ENCODE measurements at regions not wholly inside any gene's neighbourhood (a gene's known extent, or its start where the extent isn't known, plus 50 kb on each side); places are given as distances from the start of the nearest gene placed in this dataset.
A peak's percentile ranks its signal among the peaks of the same experiment; 100 is the strongest.

GRCh38 chr3:56983427-56983826, 77.0 kb upstream of the SPATA12 start:
- DNase-seq = no peak

GRCh38 chr3:56981445-56982230, 78.8 kb upstream of the SPATA12 start:
- DNase-seq = no peak

GRCh38 chr3:56980798-56981390, 79.6 kb upstream of the SPATA12 start:
- no peak for DNase-seq

GRCh38 chr3:56980243-56980642, 80.2 kb upstream of the SPATA12 start:
- no peak for DNase-seq

- no peak for DNase-seq
Observed at GRCh38 chr3:56979791-56980190, 80.7 kb upstream of the SPATA12 start.

- no peak for DNase-seq
Observed at GRCh38 chr3:56977561-56977889, 82.9 kb upstream of the SPATA12 start.

- peak; percentile 78 for DNase-seq
Observed at GRCh38 chr3:56976651-56977560, 83.6 kb upstream of the SPATA12 start.

- no peak for DNase-seq
Observed at GRCh38 chr3:56975567-56975966, 84.9 kb upstream of the SPATA12 start.

- peak; percentile 46 for DNase-seq
Observed at GRCh38 chr3:56974247-56974930, 86.1 kb upstream of the SPATA12 start.

GRCh38 chr3:56971816-56972215, 88.6 kb upstream of the SPATA12 start:
- no peak for DNase-seq

- no peak for DNase-seq
Observed at GRCh38 chr3:56971261-56971660, 89.2 kb upstream of the SPATA12 start.

- peak; percentile 21 for DNase-seq
Observed at GRCh38 chr3:56970461-56970879, 90.0 kb upstream of the SPATA12 start.

- DNase-seq = no peak
Observed at GRCh38 chr3:56969851-56970250, 90.6 kb upstream of the SPATA12 start.

GRCh38 chr3:56966509-56966908, 94.0 kb upstream of the SPATA12 start:
- DNase-seq = no peak

GRCh38 chr3:56966104-56966503, 94.4 kb upstream of the SPATA12 start:
- no peak for DNase-seq

- DNase-seq = no peak
Observed at GRCh38 chr3:56962922-56963321, 97.5 kb upstream of the SPATA12 start.

GRCh38 chr3:56962206-56962605, 98.3 kb upstream of the SPATA12 start:
- peak; percentile 29 for DNase-seq

- DNase-seq = no peak
Observed at GRCh38 chr3:56960234-56960917, 100.1 kb upstream of the SPATA12 start.

- DNase-seq = no peak
Observed at GRCh38 chr3:56958879-56959278, 101.6 kb upstream of the SPATA12 start.

- DNase-seq = no peak
Observed at GRCh38 chr3:56957522-56957921, 102.9 kb upstream of the SPATA12 start.

- DNase-seq = no peak
Observed at GRCh38 chr3:56956906-56957305, 103.6 kb upstream of the SPATA12 start.

- no peak for DNase-seq
Observed at GRCh38 chr3:56955492-56956111, 104.9 kb upstream of the SPATA12 start.
